Panc1 (cell line): ENCODE measurements at regions not wholly inside any gene's neighbourhood (a gene's known extent, or its start where the extent isn't known, plus 50 kb on each side); places are given as distances from the start of the nearest gene placed in this dataset.

Experiments
- ATAC-seq: fragments of 200-7000 bp; cut with Tn5 transposase; 2 replicates; pipeline ENCODE4 v1.9.1; 2020; ENCODE audit warnings: mild to moderate bottlenecking, moderate library complexity
- BruUV-seq: library from RNA; stranded (reverse); fragments of 400-500 nt; replicated peaks from 2 replicates; lab custom pipeline; 2021; lab: Mats Ljungman, UMichigan
- CTCF ChIA-PET: fragments of 300-600 bp; sonication (Branson Sonifier 250); formaldehyde crosslinking; loops from one replicate; lab custom pipeline; 2022; ENCODE audit warnings: antibody characterized with exemption; lab: Charles Lee
- POLR2A ChIA-PET: fragments of 300-600 bp; sonication (Branson Sonifier 250); formaldehyde crosslinking; loops from one replicate; lab custom pipeline; 2022; ENCODE audit warnings: antibody characterized with exemption; lab: Charles Lee
- DNase-seq: peaks from one replicate; pipeline ENCODE4 v3.0.0-alpha.2; 2010; ENCODE audit warnings: low read depth, low spot score
- H3K27ac ChIP-seq: 2 replicates; pipeline ENCODE4 v1.5.1; 2011; ENCODE audit warnings: mild to moderate bottlenecking, low read length, inconsistent platforms
- H3K27me3 ChIP-seq: fragments of 200-500 bp; sonication (Bioruptor generic); 2 replicates; pipeline ENCODE4 v1.6.0; 2014; ENCODE audit warnings: low read length, inconsistent platforms; ENCODE audit not compliant: control insufficient read depth, insufficient read depth
- H3K36me3 ChIP-seq: fragments of 200-500 bp; sonication (Bioruptor generic); 2 replicates; pipeline ENCODE4 v1.5.1; 2014; ENCODE audit warnings: inconsistent platforms, mild to moderate bottlenecking, low read length, moderate library complexity; ENCODE audit not compliant: control insufficient read depth, insufficient read depth
- H3K4me1 ChIP-seq: 2 replicates; pipeline ENCODE4 v1.5.1; 2011; ENCODE audit warnings: inconsistent platforms, mild to moderate bottlenecking, low read length, moderate library complexity; ENCODE audit not compliant: control insufficient read depth, insufficient read depth
- H3K4me3 ChIP-seq, 2 experiments: 2 replicates each; pipeline ENCODE4 v1.5.1; 2011 to 2012; ENCODE audit warnings: low read depth in 2 of 2, low read length in 2 of 2, mild to moderate bottlenecking in 2 of 2, inconsistent platforms in 1 of 2, moderate library complexity in 1 of 2
- H3K9me3 ChIP-seq: fragments of 200-500 bp; sonication (Bioruptor generic); 2 replicates; pipeline ENCODE4 v1.5.1; 2014; ENCODE audit warnings: low read depth, mild to moderate bottlenecking, inconsistent platforms, low read length, moderate library complexity; ENCODE audit not compliant: control insufficient read depth, insufficient read depth
- CTCF ChIP-seq: fragments of 450-650 bp; IDR thresholded peaks from 2 replicates; pipeline ENCODE4 v1.5.1; 2017; ENCODE audit warnings: mild to moderate bottlenecking
- POLR2AphosphoS5 ChIP-seq: IDR thresholded peaks from 2 replicates; pipeline ENCODE4 v1.6.1; 2012; ENCODE audit warnings: mild to moderate bottlenecking, low read depth, low read length, moderate library complexity
- SIN3A ChIP-seq: IDR thresholded peaks from 2 replicates; pipeline ENCODE4 v1.6.1; 2012; ENCODE audit warnings: low read depth, mild to moderate bottlenecking, low read length, moderate library complexity, borderline replicate concordance; ENCODE audit not compliant: insufficient read depth
- TCF7L2 ChIP-seq: IDR thresholded peaks from 2 replicates; pipeline ENCODE4 v1.6.1; 2011; ENCODE audit warnings: mild to moderate bottlenecking, low read depth, low read length, inconsistent platforms
- in situ Hi-C: cut with HindIII; loops from 2 replicates; pipeline ENCODE4 v1.10.0; 2016; ENCODE audit warnings: low sequenced_read_pairs, low pct_unique_long_range_greater_than_20kb
- intact Hi-C: fragments of 100-400 bp; cut with micrococcal nuclease; formaldehyde crosslinking; loops from one replicate; pipeline ENCODE4 v1.10.0; 2022; ENCODE audit not compliant: unreplicated experiment
- TF ChIP-seq, protein P1 (sequence below), 2 experiments: IDR thresholded peaks; 2 replicates each; pipeline ENCODE4 v1.6.1; 2011 to 2012; ENCODE audit warnings: low read depth in 2 of 2, control low read depth in 1 of 2, low read length in 1 of 2, mild to moderate bottlenecking in 1 of 2, moderate library complexity in 1 of 2; ENCODE audit not compliant: insufficient read depth in 1 of 2

DNA sequence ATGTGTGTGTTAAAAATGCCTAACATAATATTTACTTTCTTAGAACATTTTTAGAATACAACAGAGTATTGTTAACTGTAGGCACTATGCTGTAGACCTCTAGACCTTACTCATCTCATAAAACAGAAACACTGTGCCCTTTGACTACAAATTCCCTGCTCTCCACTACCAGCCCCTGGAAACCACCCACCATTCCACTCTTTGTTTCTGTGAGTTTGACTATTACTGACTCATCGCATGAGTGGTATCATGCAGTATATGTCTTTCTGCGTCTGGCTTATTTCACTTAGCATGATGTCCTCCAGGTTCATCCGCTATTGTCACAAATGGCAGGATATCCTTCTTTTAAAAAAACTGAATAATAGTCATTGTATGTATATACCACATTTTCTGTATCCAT is 216.7 kb upstream of the CFAP20DC start:
- TF ChIP-seq SIN3A (no peak), TCF7L2 (no peak), CTCF (no peak), POLR2AphosphoS5 (no peak)
- TF ChIP-seq, protein P1, sequence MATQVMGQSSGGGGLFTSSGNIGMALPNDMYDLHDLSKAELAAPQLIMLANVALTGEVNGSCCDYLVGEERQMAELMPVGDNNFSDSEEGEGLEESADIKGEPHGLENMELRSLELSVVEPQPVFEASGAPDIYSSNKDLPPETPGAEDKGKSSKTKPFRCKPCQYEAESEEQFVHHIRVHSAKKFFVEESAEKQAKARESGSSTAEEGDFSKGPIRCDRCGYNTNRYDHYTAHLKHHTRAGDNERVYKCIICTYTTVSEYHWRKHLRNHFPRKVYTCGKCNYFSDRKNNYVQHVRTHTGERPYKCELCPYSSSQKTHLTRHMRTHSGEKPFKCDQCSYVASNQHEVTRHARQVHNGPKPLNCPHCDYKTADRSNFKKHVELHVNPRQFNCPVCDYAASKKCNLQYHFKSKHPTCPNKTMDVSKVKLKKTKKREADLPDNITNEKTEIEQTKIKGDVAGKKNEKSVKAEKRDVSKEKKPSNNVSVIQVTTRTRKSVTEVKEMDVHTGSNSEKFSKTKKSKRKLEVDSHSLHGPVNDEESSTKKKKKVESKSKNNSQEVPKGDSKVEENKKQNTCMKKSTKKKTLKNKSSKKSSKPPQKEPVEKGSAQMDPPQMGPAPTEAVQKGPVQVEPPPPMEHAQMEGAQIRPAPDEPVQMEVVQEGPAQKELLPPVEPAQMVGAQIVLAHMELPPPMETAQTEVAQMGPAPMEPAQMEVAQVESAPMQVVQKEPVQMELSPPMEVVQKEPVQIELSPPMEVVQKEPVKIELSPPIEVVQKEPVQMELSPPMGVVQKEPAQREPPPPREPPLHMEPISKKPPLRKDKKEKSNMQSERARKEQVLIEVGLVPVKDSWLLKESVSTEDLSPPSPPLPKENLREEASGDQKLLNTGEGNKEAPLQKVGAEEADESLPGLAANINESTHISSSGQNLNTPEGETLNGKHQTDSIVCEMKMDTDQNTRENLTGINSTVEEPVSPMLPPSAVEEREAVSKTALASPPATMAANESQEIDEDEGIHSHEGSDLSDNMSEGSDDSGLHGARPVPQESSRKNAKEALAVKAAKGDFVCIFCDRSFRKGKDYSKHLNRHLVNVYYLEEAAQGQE (IDR thresholded peaks at IDR 0.05; ENCODE audit: insufficient read depth in 1 of 2, low read depth in 2 of 2, low read length in 1 of 2), result no peak
- ChIA-PET POLR2A (no interaction called here), CTCF (no interaction called here)
- Histone ChIP-seq H3K36me3 (no peaks in the 10 kb centered on the region), H3K4me3 (no peak overlapping the region), H3K4me1 (no peaks in the 10 kb centered on the region; the same call in 1 of the 2 replicates), H3K9me3 (no peaks in the 10 kb centered on the region), H3K27me3 (no peaks in the 10 kb centered on the region), H3K27ac (no peak overlapping the region)
- in situ Hi-C loops, result no loop called here
- ATAC-seq, result no peak
- BruUV-seq, result no TSS peak
- no peak for DNase-seq
- intact Hi-C loops, result no loop called here

DNA sequence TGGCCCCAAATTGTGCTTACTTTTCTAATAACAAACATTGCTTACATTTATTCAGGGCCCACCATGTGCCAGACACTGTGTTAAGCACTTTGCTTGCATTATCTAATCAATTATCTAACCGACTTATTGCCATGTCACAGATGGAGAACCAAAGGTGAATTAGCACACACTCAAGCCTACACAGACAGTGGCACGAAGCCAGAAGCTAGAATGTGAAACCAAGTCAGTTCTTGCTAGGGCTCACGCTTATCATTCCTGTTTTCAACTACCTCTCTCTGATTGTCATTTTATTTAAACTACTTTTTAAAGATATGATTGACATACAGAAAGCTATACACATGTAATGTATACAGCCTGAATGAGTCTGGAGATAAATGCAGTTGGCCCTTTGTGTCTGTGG is 215.7 kb upstream of the CFAP20DC start:
- Histone ChIP-seq H3K27me3 (no peaks in the 10 kb centered on the region), H3K4me3 (no peak overlapping the region), H3K4me1 (no peaks in the 10 kb centered on the region; the same call in 1 of the 2 replicates), H3K27ac (no peak overlapping the region), H3K36me3 (no peaks in the 10 kb centered on the region), H3K9me3 (no peaks in the 10 kb centered on the region)
- ChIA-PET POLR2A (no interaction called here), CTCF (no interaction called here)
- ATAC-seq (no peak), DNase-seq (no peak)
- intact Hi-C loops (no loop called here), in situ Hi-C loops (no loop called here)
- BruUV-seq, result no TSS peak
- TF ChIP-seq SIN3A (no peak), POLR2AphosphoS5 (no peak), CTCF (no peak), TCF7L2 (no peak)
- TF ChIP-seq, protein P1 (IDR thresholded peaks at IDR 0.05; ENCODE audit: insufficient read depth in 1 of 2, low read depth in 2 of 2, low read length in 1 of 2), result no peak
